HG03097 (cell line): ENCODE measurements at regions not wholly inside any gene's neighbourhood (a gene's known extent, or its start where the extent isn't known, plus 50 kb on each side); places are given as distances from the start of the nearest gene placed in this dataset.
"Not testable (repeated sequence)": the region's sequence is repeated elsewhere in the genome, so short reads cannot be mapped to it uniquely, and the experiment has no call there.

Experiments used
- ATAC-seq: cut with Tn5 transposase; IDR thresholded peaks from one replicate; pipeline ENCODE4 v1.9.1; 2021; ENCODE audit not compliant: unreplicated experiment, low FRiP score

DNA sequence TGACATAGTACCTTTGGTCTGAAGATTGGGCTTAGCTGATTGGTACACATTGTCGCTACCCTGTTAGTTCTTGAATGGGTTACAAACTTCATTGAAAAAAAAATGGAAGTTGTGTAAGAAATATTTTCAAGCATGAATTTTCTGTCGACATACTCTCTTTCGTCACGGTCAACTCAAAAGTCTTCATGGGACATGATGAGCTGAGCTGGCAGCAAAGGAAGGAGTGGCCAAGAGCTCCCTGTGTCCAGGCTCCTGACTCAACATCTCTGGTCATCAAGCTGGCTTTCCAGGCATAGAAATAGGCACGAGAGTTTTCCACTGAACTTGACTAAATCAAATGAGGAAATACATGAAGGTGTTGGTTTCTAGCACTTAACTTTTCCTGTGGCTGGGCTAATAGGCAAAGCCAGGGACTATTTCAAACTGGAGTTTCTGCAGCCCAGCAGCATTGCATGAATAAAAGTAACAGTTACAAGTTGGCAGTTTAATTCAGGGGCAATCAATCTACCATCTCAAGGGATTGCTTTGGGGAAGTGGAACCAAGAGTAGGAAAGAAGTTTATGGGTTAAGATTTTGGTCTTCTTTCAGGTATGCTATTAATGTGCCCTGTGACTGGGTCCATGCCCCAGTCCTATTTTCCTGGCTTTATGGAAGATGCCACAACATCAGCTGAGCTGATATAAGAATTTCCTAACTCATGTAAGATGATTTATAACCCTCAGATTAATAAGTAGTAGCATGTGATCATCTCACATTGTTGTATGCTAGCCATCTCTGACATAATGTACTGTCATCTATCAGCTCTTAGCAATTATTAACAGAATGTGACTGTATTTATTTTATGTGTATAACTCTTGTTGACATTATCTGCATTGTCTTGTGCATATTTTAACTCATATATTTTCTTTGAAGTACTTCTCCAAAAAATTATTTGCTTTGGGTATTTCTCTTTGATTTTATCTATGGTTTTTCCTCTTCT is 385.8 kb downstream of the DLEU7 start:
- no peak for ATAC-seq

DNA sequence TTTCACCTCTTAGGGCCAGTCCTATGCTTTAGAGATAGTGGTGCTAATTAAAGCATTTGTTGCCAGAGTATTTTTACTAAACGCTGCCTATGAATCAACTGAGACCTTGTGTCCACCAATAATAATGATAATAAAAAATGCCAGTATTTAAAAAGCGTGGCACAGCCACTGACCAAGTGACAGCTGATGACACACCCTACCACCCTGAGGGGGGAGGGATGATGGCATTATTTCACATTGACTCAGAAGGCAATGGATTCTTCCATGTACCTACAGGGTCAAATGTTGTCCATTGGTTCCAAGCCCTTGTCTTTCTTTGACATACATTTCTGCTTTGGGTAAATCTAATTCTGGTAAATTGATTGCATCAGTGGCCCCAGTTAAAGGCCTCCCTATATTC is 384.4 kb downstream of the DLEU7 start:
- no peak for ATAC-seq

DNA sequence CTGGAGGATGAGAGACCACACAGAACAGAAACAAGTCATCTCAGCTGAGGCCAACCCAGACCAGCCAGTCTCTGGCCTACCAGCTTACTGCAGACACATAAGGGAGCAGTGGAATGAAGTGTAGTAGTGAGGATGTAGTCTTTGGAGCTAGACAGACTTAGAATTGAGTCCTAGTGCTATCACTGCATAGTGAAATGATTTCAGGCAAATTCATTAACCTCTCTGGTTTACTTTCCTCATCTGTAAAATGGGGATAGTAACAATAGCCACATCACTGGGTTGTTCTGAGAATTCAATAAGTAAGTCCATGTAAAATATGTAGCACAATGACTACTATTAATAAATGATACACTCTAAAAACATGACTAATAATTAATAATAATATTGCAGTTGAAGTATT is 383.8 kb downstream of the DLEU7 start:
- no peak for ATAC-seq

DNA sequence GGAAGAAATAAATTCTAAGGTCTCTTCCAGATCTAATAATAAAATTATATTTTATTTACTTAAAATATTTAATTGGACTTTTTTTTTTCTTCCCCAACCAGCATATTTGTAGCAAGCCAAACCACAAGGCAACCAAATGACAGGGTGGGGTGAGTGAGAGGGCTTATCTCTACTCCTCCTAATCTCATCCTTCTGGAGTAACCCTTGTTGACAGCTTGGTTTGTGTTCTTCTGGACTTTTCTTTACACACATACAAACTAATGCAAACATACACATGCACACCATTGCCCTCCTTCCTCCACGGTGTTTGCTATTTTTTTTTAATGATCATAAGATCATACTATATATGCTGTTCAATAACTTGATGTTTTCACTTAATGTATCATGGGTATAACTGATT is 383.1 kb downstream of the DLEU7 start:
- no peak for ATAC-seq

DNA sequence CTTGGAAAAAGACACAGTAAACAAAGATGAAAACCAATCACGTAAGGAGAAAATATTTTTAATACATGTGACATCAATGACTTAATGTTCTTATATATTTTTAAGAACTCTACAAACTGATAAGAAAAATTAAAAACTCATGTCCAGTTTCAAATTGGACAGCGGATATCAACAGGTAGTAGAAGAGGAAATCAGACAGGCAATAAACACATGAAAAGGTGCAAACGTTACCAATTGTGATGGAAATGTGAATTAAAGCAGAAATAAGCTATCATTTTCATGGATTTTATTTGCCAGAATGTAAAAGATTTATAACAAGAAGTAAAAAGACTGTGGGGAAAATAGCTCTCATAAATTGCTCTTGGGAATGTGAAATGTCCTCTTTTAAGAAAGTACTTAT is 382.3 kb downstream of the DLEU7 start:
- ATAC-seq: no peak

DNA sequence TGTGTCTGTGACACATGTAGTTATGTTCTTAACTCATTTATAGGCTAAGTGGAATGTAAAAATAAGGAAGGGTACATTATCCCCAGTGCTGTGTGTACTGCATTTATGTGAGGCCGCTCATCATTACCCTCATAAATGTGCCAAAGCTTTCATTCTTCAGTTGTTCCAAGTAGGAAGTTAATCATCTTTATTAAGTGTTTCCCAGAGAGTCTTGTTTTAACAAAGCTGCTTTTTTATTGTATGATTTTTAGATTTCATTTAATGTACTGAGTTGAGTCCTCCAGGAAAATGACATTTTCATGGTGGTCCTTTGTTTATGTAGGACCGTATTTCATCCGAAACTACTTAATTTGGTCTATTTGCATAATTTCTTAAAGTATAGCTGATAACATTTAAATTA is 379.8 kb downstream of the DLEU7 start:
- no peak for ATAC-seq

DNA sequence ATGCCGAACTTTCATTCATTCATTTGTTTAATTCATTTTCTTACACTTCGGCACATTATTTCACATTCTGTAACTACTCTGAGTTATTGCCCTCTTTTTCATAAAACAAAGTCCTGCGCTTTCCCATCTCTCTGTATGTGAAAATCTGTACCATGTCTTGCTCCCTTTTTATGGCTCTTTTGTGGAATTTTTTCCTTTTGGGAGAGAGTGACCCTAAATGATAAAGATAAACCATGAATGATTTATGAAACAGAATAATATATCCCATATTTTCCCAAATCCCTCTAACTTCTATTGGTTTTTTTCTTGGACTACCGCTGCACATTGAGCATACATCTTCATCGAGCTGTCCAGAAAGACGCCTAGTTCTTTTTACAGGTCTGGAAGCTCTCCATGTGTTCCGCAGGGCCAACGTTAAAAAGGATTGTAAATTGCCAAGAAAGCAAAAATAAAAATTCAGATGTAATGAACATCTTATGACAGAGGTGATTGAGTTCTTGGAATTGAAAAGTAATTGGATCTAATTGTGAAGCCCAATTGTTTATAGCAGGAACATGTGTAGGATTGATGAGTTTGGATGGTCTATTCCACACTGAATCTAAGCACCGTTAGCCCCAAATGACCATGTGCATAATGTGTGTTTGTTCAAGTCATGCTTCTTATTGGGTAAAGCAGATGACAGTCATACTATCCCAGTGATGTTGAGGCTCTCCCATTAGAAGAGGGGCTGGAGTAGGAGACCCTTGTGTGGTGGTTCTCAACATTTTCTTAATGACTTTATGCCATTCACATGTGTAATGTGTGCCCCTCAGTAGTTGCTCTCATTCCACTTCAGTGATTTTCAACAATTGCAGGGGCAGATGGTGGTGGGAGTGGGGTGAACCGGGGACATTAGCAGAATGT is 378.9 kb downstream of the DLEU7 start:
- no peak for ATAC-seq

DNA sequence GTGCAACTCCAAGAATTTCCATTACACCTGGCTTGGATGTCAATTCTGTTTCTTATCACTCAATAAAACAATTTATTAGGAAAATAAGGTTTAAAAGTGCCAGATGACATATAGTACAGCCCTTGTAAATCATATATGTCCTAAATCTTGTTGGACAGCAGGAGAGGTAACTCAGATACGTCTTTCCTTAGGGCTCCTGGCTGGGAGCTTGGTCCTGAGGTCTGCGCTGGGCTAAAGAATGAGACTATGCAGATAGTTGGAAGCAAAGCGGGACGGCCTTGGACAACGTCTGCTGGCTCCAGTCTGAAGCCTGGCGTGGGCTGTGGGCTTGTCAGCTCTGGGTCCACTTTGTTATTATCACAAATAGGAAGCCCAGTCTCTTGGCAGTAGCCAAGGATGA is 377.0 kb downstream of the DLEU7 start:
- ATAC-seq: no peak

DNA sequence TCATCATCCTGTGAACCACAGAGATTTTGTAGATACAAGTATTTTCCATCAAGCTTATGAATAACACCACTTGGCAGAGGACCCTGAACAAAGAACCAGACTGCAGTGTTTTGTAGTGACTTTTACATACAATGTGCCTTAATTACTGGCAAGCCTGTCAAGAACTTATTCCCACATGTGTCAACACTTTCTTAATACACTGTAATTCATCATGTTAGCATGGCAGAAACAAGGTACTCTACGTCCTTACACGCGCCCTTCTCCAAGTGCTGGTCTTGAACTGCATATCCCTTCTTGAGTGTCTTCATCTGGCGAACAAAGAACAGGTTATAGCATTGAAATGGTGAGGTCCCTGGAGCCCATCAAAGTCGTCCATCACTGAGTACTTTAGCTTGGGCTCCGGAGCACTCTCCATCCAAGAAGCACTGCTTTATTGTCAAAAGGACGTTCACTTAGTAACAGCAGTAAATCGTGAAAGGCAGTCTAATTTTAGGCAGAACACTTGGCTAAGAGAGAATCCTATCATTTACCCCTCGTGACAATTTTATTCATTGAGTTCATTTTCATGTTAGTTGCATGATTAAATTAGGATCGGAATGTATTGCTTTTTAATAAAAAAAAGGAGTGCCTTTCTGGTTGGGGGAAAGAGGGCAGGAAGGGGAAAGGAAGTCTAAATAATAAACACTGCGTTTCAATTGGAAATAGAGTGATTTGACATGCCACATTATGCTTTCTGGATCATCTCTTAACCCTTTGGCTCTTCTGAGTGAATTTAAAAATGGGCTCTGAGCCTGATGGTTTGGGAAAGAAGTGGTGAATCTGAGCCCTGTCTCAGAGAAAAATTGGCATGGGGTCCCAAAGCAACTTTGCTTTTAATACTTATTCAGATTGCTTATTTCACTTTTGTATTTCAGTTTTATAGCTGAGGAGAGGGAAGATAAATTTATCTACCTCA is 376.1 kb downstream of the DLEU7 start:
- no peak for ATAC-seq

DNA sequence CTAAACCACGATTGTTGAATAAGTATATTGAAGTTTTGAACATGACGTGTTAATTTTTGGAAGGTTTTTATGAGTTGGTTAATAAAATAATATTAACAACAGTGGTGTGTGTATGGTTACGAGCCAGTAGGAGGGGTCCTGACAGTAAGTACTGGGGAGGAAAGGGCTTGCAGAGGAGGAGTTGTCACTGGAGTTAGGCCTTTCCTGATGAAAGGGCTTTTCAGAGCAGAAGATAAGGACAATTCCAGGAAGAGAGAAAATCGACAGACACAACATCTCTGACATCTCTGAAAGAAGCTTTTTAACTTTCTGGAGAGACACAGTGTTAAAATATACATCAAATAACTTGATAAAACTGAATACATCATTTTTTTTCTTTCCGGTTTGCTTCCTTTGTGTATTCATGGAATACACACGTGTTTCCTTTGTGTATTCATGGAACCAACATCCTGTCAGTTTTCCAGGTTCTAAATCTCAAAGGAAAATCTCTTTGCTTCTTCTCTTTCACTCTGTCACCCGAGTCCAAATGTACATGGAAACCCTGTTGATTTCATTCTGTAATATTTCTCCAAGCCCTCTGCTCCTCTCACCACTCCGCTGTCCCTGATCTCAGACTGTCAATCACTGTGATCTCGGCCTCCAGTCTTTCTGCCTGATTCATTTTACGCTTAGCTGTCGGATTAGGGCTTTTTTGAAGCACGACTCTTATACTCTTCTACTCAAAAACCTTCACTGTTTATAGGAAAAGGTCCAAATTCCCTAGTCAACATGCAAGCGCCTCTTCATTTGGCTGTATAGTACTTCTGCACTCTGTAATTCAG is 374.4 kb downstream of the DLEU7 start:
- no peak for ATAC-seq

DNA sequence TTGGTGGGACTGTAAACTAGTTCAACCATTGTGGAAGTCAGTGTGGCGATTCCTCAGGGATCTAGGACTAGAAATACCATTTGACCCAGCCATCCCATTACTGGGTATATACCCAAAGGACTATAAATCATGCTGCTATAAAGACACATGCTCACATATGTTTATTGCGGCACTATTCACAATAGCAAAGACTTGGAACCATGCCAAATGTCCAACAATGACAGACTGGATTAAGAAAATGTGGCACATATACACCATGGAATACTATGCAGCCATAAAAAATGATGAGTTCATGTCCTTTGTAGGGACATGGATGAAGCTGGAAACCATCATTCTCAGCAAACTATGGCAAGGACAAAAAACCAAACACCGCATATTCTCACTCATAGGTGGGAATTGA is 370.4 kb downstream of the DLEU7 start:
- not testable (repeated sequence) for ATAC-seq

DNA sequence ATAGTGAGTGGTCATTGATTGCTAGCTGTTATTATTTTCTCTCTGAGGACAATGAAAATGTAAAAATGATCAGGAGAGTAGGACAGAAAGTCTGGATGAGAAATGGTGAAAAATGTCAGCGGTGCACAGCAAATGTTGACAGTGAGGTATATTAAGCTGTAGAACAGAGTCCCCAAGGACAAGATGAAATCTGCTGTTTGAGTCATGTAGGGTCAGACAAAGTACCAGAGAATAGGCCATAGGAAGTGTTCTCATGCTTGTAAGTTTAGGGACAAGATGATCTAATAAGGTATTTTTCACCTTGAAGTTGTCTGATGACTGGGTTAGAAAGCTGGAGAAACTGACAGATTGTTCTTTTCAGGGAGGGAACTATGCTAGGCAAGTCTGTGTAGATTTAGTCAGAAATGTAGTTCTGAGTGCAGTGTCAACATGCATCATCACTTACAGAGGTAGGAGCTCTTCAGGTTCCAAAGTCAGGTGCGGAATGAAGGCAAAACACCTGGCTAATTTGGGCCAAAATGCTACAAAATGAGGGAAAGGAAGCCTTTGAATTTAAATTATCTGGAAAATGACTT is 369.3 kb downstream of the DLEU7 start:
- no peak for ATAC-seq

DNA sequence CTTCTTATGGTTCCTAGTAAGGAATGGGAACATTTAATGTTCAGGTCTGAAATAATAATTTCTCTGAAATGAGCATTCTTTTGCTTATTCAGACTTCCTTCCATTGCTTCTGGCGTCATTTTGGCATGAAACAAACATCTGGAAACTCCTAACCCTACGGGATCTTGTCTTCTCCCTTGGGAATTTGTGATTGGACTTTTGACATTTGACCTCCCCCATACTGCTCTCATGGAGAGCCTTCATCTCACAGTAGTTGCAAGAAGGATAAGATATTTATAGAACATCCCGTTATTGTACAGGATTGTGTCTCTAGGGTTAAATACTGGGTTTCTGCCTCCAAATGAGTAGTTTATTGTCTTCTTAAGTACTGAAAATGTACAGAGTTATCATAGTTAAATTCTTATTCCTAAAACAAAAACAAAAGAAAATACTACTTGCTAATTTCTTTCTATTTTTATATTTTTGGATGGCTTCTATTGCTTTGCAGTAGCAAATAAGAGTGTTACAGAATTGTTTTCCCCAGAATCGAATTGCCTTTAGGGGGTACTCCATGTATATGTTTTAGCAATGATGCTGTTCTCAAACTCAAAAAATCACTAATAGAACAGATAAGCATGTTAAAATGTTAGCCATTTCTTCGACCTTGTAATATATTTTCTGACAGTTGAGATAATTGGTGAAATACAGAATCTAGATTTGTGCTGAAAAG is 366.8 kb downstream of the DLEU7 start:
- ATAC-seq: no peak

DNA sequence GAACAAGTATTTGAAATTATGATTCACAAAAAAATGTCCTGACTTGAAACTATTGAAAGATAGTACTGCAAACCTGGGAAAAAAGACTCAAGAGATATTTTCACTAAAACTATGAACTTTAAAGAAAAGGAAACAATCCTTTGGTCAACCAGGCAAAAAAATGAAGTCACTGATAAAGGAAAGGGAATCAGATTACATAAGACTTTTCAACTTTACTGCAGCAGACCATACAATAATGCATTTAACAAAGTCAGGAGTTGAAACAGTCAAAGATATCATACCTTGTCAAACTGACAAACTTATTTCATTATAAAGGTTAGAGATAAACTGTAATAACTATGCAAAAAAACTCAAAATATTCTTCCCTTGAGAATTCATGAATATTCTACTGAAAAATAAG is 361.6 kb downstream of the DLEU7 start:
- ATAC-seq: no peak

DNA sequence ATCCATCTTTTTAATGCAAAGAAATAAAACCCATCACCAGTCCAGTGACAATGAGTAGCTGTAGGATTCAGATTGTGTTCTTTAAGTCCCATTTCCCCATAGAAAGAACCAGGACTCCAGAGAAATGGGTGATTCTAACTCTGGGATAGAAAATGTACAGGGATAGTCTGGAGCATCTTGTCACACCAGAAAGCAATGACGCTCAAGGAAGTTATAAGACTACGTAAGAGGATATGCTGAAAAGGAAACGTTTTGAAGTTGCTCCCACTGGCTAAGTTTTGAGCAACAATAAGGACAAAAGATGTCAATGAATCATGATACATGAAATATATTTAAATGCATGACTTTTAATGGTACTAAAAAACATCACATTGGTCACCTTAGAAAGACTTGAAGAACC is 360.1 kb downstream of the DLEU7 start:
- no peak for ATAC-seq

DNA sequence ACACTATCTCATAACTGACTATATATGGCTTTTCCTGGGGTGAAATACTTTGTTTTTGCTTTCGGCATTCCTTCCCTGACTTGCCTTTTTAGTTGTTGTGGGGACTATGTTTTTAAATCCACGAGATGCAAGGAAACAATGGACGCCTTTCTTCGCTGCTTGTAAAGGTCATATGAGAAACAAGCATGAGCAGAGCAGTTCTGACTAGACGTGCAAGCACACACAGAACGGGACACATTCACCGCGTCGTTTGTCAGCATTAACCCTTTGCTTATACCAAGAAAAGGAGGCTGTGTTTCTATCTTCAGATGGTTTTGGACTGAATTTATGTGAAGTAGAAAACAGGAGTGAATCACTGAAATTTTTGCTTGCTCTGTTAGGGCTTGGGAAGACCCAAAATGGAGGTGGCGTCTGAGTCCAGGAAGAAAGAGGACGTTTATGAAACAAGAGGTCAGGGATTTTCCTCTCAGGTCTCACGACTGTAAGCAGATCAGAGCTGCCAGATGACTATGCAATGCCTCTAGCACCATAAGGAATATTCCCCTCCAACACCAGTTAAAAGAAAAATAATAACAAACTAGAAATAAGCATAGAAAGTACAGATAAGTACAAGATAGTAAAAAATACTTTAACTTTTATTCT is 358.9 kb downstream of the DLEU7 start:
- no peak for ATAC-seq

DNA sequence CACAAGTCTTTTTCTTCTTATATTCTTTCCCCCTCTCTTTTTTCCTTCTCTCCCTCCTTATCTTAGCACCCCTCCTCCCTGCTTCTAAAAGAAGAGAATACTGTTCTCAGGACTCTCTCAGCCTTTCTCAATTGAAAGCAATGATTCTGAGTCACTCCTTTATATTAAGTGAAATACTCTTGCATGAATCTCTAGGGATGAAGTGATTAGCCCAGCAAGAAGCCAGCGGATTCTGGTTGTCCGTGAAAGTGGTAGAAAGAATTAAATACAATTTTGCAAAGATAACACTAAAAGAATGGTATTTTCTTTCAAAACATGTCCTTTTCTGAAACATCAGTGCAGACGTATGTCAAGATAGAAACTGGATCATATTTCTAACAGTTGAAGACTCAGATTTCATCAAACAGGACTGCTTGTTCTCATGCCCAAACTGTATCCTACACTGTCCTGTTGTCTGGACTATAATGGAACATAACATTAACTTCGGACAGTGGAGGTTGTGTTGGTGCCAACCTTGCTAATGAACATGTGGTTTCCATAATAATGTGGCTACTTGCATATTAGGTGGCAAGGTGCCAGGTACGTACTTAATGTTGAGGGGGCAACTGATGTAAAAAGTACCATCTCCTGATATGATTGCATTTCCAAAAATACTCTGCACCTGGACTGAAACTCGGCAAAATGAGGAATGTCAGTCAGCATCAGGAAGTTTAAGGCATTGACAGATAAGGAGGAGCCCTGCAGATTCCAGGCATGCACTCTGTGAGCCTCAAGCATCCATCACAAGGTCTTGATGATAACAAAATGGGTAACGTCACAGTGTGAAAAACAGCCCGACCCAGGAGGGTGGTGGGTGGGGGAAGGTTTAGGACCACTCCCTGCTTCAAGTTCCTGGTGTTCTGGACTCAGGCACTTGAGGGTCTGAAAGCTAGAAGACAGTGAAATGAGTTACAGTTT is 357.2 kb downstream of the DLEU7 start:
- ATAC-seq: no peak
